ENCODE measurements at regions not wholly inside any gene's neighbourhood (a gene's known extent, or its start where the extent isn't known, plus 50 kb on each side); places are given as distances from the start of the nearest gene placed in this dataset.

- Mint-ChIP-seq H3K27ac (no peak overlapping the region), H3K36me3 (ENCODE audit: insufficient read depth in 2 of 2) (no peaks in the 10 kb centered on the region), H3K9me3 (no peaks in the 10 kb centered on the region), H3K4me3 (no peak overlapping the region), H3K4me1 (ENCODE audit: low read depth) (no peaks in the 10 kb centered on the region), H3K27me3 (ENCODE audit: low read depth) (no peaks in the 10 kb centered on the region)
- ATAC-seq (replicated peaks in 1 of 2) (no peak), DNase-seq (no peak)
These were observed 227.8 kb upstream of the RAB4A start for GRCh38 chr1:229043115-229043514.

DNA sequence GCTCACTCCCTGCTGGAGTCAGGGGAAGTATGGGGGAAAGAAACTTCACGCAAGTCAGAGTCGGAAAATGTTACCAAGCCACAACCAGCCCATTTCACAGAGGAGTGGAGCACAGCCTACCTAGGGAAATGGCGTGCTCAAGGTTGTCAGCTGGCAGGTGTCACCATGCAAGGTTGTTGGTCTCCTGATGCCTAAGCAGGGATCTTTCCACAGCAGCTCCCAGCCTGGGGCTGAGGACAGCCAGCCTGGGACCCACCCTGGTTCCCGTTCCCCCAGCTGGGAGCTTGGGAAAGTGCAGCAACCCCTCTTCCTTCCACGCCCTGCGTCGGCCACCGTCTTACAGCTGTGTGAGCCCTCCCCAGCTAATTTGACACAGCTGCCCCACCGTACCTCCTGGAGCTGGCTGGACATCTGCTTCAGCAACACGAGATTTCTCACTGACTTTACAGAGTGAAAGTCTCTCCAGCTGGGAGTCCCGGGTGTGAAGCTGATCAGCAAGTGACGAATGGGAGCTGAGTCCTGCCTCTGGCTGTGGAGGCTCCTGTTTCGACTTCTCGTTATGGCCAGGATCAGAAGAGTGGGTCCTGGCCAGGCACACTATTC, 224.6 kb upstream of the RAB4A start:
- H3K27me3 Mint-ChIP-seq (ENCODE audit: low read depth): no peaks in the 10 kb centered on the region
- H3K36me3 Mint-ChIP-seq (ENCODE audit: insufficient read depth in 2 of 2): no peaks in the 10 kb centered on the region
- H3K27ac Mint-ChIP-seq: no peak overlapping the region
- DNase-seq (no peak), ATAC-seq (replicated peaks in 1 of 2) (no peak)
- no peak overlapping the region for H3K4me3 Mint-ChIP-seq
- H3K4me1 Mint-ChIP-seq (ENCODE audit: low read depth): no peaks in the 10 kb centered on the region
- H3K9me3 Mint-ChIP-seq: peaks cover 2 to 3% of the 10 kb centered on the region in 2 donors

GRCh38 chr1:229047161-229047839, 223.6 kb upstream of the RAB4A start:
- Mint-ChIP-seq H3K4me1 (ENCODE audit: low read depth) (no peaks in the 10 kb centered on the region), H3K9me3 (peaks cover 4 to 7% of the 10 kb centered on the region in 2 donors), H3K4me3 (no peak overlapping the region), H3K36me3 (ENCODE audit: insufficient read depth in 2 of 2) (peaks cover 0 to 2% of the 10 kb centered on the region in 2 donors), H3K27me3 (ENCODE audit: low read depth) (no peaks in the 10 kb centered on the region), H3K27ac (no peak overlapping the region)
- ATAC-seq (replicated peaks in 1 of 2) (no peak), DNase-seq (no peak)

DNA sequence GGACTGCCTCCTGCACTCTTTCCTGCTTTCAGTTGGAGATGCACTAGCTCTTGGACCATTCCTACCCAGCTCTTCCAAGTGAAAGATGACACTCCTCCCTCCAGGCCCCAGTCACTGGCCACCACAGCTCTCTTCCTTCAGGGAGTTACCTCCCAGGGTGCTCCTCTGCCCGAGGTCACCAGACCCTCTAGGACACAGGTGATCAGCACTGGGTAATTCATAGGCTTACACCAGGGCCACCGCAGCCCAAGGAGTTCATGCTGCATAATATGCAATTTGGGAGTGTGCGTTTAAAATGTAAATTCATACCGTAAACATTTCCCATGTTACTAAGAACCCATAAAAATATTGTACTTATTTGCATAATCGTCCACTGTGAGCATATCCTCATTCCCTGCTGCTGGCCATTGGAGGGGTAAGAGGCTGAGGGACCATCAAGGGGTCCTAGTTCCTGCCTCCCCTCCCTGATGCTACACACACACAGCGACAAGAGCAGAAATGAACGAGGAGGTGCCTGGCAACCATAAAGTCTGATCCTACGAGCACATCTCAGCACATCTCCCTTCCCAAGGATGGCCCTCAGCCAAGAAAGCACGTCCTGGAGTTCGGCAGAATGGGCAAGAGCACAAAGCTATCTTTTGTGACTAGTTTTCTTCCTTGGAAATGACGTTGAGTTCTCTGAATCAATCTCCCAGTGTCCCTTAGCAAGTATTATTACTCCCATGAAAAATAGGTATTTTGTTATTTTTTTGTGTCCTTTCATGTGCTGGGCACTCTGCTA, 222.9 kb upstream of the RAB4A start:
- H3K36me3 Mint-ChIP-seq (ENCODE audit: insufficient read depth in 2 of 2): peaks cover 0 to 2% of the 10 kb centered on the region in 2 donors
- H3K4me1 Mint-ChIP-seq (ENCODE audit: low read depth): no peaks in the 10 kb centered on the region
- no peaks in the 10 kb centered on the region for H3K27me3 Mint-ChIP-seq (ENCODE audit: low read depth)
- DNase-seq (no peak), ATAC-seq (replicated peaks in 1 of 2) (no peak)
- no peak overlapping the region for H3K4me3 Mint-ChIP-seq
- H3K9me3 Mint-ChIP-seq: peaks cover 4 to 7% of the 10 kb centered on the region in 2 donors
- no peak overlapping the region for H3K27ac Mint-ChIP-seq

DNA sequence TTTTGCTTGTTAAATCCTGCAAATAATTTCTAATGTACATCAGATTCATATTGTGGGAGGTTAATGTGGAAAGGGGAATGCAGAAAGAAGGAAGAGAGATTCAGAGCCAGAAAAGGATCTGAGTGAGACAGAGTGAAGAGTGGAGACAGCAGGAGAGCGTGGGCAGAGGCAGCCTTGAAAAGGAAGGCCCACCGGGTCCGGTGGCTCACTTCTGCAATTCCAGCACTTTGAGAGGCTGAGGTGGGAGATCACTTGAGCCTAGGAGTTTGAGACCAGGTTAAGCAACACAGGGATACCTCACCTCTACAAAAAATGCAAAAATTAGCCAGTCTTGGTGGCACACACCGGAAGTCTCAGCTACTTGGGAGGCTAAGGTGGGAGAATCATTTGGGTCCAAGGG, 222.0 kb upstream of the RAB4A start:
- H3K27me3 Mint-ChIP-seq (ENCODE audit: low read depth): no peaks in the 10 kb centered on the region
- peaks cover 0 to 2% of the 10 kb centered on the region in 2 donors for H3K36me3 Mint-ChIP-seq (ENCODE audit: insufficient read depth in 2 of 2)
- peak overlapping the region; percentile 47 for H3K27ac Mint-ChIP-seq
- H3K9me3 Mint-ChIP-seq: peaks cover 4 to 7% of the 10 kb centered on the region in 2 donors
- H3K4me1 Mint-ChIP-seq (ENCODE audit: low read depth): no peaks in the 10 kb centered on the region
- ATAC-seq (replicated peaks in 1 of 2) (no peak), DNase-seq (no peak)
- no peak overlapping the region for H3K4me3 Mint-ChIP-seq

- Mint-ChIP-seq H3K4me3 (no peak overlapping the region), H3K4me1 (ENCODE audit: low read depth) (peaks cover 29% of the 10 kb centered on the region)
- no peak for ATAC-seq (replicated peaks in 1 of 2)
These were observed 214.9 kb upstream of the RAB4A start for GRCh38 chr1:229056046-229056445.

GRCh38 chr1:229058111-229058561, 212.8 kb upstream of the RAB4A start:
- Mint-ChIP-seq H3K36me3 (ENCODE audit: insufficient read depth in 2 of 2) (no peaks in the 10 kb centered on the region), H3K9me3 (no peaks in the 10 kb centered on the region), H3K27me3 (ENCODE audit: low read depth) (no peaks in the 10 kb centered on the region), H3K27ac (no peak overlapping the region), H3K4me3 (no peak overlapping the region), H3K4me1 (ENCODE audit: low read depth) (peaks cover 29% of the 10 kb centered on the region)
- ATAC-seq (replicated peaks in 1 of 2) (peak; percentile 59 to 66), DNase-seq (peak; percentile 15 to 16)

More at GRCh38 chr1:229056046-229056445, 214.9 kb upstream of the RAB4A start:
- Mint-ChIP-seq H3K27ac (no peak overlapping the region), H3K36me3 (ENCODE audit: insufficient read depth in 2 of 2) (peaks cover 0 to 2% of the 10 kb centered on the region in 2 donors), H3K27me3 (ENCODE audit: low read depth) (no peaks in the 10 kb centered on the region), H3K9me3 (peaks cover 3 to 4% of the 10 kb centered on the region in 2 donors)
- no peak for DNase-seq

DNA sequence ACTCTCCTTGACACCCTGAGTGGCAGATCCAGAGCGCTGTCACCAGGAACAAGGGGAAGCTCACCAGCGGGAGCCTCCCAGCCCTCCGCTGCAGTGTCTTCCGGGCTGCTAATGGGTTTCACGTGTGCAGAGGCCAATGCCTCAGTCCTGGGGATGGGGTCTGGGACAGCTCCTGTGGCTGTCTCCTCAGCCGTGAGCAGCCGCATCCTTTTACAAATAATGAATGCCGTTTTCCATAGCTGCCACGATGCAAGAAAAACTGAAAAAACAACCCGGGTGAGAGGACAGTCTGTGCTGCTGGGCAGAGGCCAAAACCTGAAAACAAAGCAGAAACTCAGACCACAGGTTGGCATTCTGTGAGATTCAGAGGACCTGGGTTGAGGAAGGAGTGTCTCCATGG, 212.2 kb upstream of the RAB4A start:
- Mint-ChIP-seq H3K9me3 (no peaks in the 10 kb centered on the region), H3K4me3 (no peak overlapping the region), H3K27ac (no peak overlapping the region), H3K36me3 (ENCODE audit: insufficient read depth in 2 of 2) (no peaks in the 10 kb centered on the region), H3K27me3 (ENCODE audit: low read depth) (no peaks in the 10 kb centered on the region), H3K4me1 (ENCODE audit: low read depth) (peaks cover 29% of the 10 kb centered on the region)
- ATAC-seq (replicated peaks in 1 of 2): no peak
- DNase-seq: no peak

- Mint-ChIP-seq H3K4me3 (no peak overlapping the region), H3K36me3 (ENCODE audit: insufficient read depth in 2 of 2) (no peaks in the 10 kb centered on the region), H3K4me1 (ENCODE audit: low read depth) (peaks cover 29% of the 10 kb centered on the region), H3K27ac (no peak overlapping the region), H3K9me3 (no peaks in the 10 kb centered on the region), H3K27me3 (ENCODE audit: low read depth) (no peaks in the 10 kb centered on the region)
- ATAC-seq (replicated peaks in 1 of 2): no peak
- DNase-seq: no peak
These were observed 211.0 kb upstream of the RAB4A start for GRCh38 chr1:229059671-229060539.

DNA sequence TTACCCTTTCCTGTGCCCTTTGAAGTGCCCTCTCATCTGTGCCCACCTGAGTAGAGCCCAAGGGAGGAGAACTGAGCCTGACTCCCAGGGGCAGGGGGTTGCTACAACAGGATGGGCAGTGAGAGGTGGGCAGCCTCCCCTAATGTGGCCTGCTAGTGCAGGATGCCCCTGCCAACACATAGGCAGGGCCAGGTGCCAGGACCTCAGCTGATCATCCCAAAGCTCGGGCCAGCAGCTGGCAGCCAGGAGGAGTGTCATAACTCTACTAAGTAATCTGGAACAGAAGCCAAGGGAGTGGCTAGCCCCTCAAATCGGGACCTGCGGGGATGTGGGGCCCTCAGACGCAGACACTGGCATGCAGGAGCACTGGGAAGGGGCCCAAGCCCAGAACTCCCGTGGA, 208.8 kb upstream of the RAB4A start:
- no peak overlapping the region for H3K27ac Mint-ChIP-seq
- H3K27me3 Mint-ChIP-seq (ENCODE audit: low read depth): no peaks in the 10 kb centered on the region
- ATAC-seq (replicated peaks in 1 of 2) (no peak), DNase-seq (no peak)
- H3K9me3 Mint-ChIP-seq: no peaks in the 10 kb centered on the region
- no peaks in the 10 kb centered on the region for H3K36me3 Mint-ChIP-seq (ENCODE audit: insufficient read depth in 2 of 2)
- H3K4me1 Mint-ChIP-seq (ENCODE audit: low read depth): peaks cover 29% of the 10 kb centered on the region
- H3K4me3 Mint-ChIP-seq: no peak overlapping the region

GRCh38 chr1:229063154-229063773, 207.6 kb upstream of the RAB4A start:
- Mint-ChIP-seq H3K4me3 (no peak overlapping the region), H3K27me3 (ENCODE audit: low read depth) (no peaks in the 10 kb centered on the region), H3K36me3 (ENCODE audit: insufficient read depth in 2 of 2) (no peaks in the 10 kb centered on the region), H3K27ac (no peak overlapping the region), H3K4me1 (ENCODE audit: low read depth) (peaks cover 27% of the 10 kb centered on the region), H3K9me3 (no peaks in the 10 kb centered on the region)
- ATAC-seq (replicated peaks in 1 of 2) (no peak), DNase-seq (no peak)

- DNase-seq (no peak), ATAC-seq (replicated peaks in 1 of 2) (no peak)
- no peak overlapping the region for H3K27ac Mint-ChIP-seq
- no peaks in the 10 kb centered on the region for H3K9me3 Mint-ChIP-seq
- no peaks in the 10 kb centered on the region for H3K27me3 Mint-ChIP-seq (ENCODE audit: low read depth)
- peaks cover 23% of the 10 kb centered on the region for H3K4me1 Mint-ChIP-seq (ENCODE audit: low read depth)
- no peak overlapping the region for H3K4me3 Mint-ChIP-seq
- H3K36me3 Mint-ChIP-seq (ENCODE audit: insufficient read depth in 2 of 2): no peaks in the 10 kb centered on the region
These were observed 206.4 kb upstream of the RAB4A start for GRCh38 chr1:229064320-229065168.
